ENCODE measurements at regions not wholly inside any gene's neighbourhood (a gene's known extent, or its start where the extent isn't known, plus 50 kb on each side); places are given as distances from the start of the nearest gene placed in this dataset.

- no peak for TF ChIP-seq GATA1 (IDR thresholded peaks at IDR 0.05; ENCODE audit: low read depth, low read length)
- no peak for TF ChIP-seq POLR2A (IDR thresholded peaks at IDR 0.05; ENCODE audit: low read length)
- DNase-seq: no peak
Observed at GRCh38 chr7:25772802-25773201, 379.2 kb upstream of the NFE2L3 start.

GRCh38 chr7:25774675-25775074 lies 377.3 kb upstream of the NFE2L3 start:
- no peak for DNase-seq
- TF ChIP-seq GATA1 (IDR thresholded peaks at IDR 0.05; ENCODE audit: low read depth, low read length): no peak
- no peak for TF ChIP-seq POLR2A (IDR thresholded peaks at IDR 0.05; ENCODE audit: low read length)

GRCh38 chr7:25775570-25775969 lies 376.4 kb upstream of the NFE2L3 start:
- no peak for TF ChIP-seq GATA1 (IDR thresholded peaks at IDR 0.05; ENCODE audit: low read depth, low read length)
- no peak for TF ChIP-seq POLR2A (IDR thresholded peaks at IDR 0.05; ENCODE audit: low read length)
- DNase-seq: no peak

DNA sequence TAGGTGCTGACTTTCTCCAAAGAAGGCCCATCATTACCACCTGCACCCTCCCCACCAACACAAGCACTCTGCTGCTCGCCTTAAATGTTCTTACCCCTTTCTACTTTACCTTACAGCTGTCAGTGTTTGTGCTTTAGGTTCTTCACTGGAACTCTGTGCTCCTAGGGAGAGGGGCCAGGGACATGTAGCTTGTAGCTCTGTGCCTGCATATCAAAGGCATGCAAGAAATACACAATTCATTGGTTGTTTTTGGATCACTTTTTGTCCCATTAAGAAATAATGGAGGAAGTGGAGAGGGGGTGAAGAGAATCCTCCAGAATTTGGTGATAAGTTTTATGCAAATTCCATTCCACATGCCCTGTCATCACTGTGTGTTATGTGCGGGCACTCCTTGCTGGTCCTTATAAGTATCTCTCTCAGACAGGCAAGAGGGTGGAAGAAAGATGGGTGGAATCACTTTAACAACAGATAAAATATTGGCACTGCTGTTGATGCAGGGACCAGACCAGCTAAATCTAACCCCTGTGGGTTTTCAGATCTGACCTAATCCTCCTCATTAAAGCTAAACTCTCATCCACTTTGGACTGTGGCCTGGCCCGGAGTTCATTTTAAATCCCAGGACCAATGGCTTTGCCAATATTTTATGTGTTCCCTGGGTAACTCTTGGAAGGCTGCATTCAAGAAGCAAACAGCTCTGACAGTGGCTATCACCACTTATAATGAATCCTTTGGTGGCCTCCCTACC lies 375.8 kb upstream of the NFE2L3 start:
- TF ChIP-seq GATA1 (IDR thresholded peaks at IDR 0.05; ENCODE audit: low read depth, low read length): no peak
- no peak for TF ChIP-seq POLR2A (IDR thresholded peaks at IDR 0.05; ENCODE audit: low read length)
- peak; percentile 7 to 42 for DNase-seq

- TF ChIP-seq POLR2A (IDR thresholded peaks at IDR 0.05; ENCODE audit: low read length) (no peak), GATA1 (IDR thresholded peaks at IDR 0.05; ENCODE audit: low read depth, low read length) (no peak)
Observed at GRCh38 chr7:25776744-25777123, 375.3 kb upstream of the NFE2L3 start.

GRCh38 chr7:25777969-25778708 lies 373.9 kb upstream of the NFE2L3 start:
- DNase-seq: no peak
- TF ChIP-seq GATA1 (IDR thresholded peaks at IDR 0.05; ENCODE audit: low read depth, low read length) (no peak), POLR2A (IDR thresholded peaks at IDR 0.05; ENCODE audit: low read length) (no peak)

More at GRCh38 chr7:25776744-25777123, 375.3 kb upstream of the NFE2L3 start:
- no peak for DNase-seq

GRCh38 chr7:25779002-25779546 lies 372.9 kb upstream of the NFE2L3 start:
- no peak for DNase-seq
- TF ChIP-seq GATA1 (IDR thresholded peaks at IDR 0.05; ENCODE audit: low read depth, low read length) (no peak), POLR2A (IDR thresholded peaks at IDR 0.05; ENCODE audit: low read length) (no peak)

GRCh38 chr7:25780904-25781303 lies 371.1 kb upstream of the NFE2L3 start:
- DNase-seq: peak in 1 of 2 experiments; percentile 47
- no peak for TF ChIP-seq POLR2A (IDR thresholded peaks at IDR 0.05; ENCODE audit: low read length)
- TF ChIP-seq GATA1 (IDR thresholded peaks at IDR 0.05; ENCODE audit: low read depth, low read length): no peak

DNA sequence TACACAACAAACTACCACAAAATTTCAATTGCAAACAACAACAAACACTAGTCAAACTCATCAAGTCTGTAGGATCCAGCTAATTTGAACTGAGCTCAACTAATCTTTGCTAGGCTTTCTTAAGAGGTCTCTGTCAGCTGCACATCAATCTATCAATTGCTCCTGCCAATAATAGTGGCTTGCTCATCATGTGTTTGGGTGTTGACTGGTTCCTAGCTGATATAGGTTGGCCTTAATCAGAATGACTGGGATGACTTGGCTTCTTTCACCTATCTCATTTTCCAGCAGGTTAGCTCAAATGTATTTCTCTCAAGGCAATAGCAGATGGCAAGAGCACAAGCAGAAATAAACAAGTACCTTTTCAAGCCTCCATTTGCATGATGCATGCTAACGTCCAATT lies 370.3 kb upstream of the NFE2L3 start:
- DNase-seq: peak; percentile 66 to 73
- no peak for TF ChIP-seq GATA1 (IDR thresholded peaks at IDR 0.05; ENCODE audit: low read depth, low read length)

- TF ChIP-seq POLR2A (IDR thresholded peaks at IDR 0.05; ENCODE audit: low read length) (no peak), GATA1 (IDR thresholded peaks at IDR 0.05; ENCODE audit: low read depth, low read length) (no peak)
- DNase-seq: no peak
Observed at GRCh38 chr7:25786936-25787335, 365.1 kb upstream of the NFE2L3 start.

GRCh38 chr7:25787336-25787735 lies 364.7 kb upstream of the NFE2L3 start:
- DNase-seq: no peak
- TF ChIP-seq POLR2A (IDR thresholded peaks at IDR 0.05; ENCODE audit: low read length) (no peak), GATA1 (IDR thresholded peaks at IDR 0.05; ENCODE audit: low read depth, low read length) (no peak)

DNA sequence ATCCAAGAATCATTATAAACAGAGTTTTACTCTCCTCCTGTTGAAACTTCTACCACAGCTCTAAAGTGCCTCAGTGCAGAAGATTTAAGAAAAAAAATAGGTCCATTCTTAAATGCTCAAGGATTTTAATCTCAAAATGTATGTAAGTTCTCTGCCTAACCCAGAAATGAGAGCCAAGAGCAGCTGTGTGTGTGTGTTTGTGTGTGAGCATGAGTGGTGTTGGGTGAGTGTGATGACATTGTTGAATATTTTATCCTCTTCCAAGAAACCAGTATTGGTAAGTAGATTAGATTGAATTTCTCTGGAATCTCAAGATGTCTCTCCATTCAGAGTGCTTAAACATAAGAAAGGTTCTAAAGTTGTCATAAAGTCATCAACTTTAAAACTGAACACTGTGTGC lies 363.6 kb upstream of the NFE2L3 start:
- TF ChIP-seq GATA1 (IDR thresholded peaks at IDR 0.05; ENCODE audit: low read depth, low read length) (no peak), POLR2A (IDR thresholded peaks at IDR 0.05; ENCODE audit: low read length) (no peak)
- no peak for DNase-seq

GRCh38 chr7:25788961-25789620 lies 362.9 kb upstream of the NFE2L3 start:
- DNase-seq: no peak
- no peak for TF ChIP-seq GATA1 (IDR thresholded peaks at IDR 0.05; ENCODE audit: low read depth, low read length)
- TF ChIP-seq POLR2A (IDR thresholded peaks at IDR 0.05; ENCODE audit: low read length): no peak

Measured in erythroblast (primary cell).